ENCODE measurements at regions not wholly inside any gene's neighbourhood (a gene's known extent, or its start where the extent isn't known, plus 50 kb on each side); places are given as distances from the start of the nearest gene placed in this dataset.
A peak's percentile ranks its signal among the peaks of the same experiment; 100 is the strongest.

GRCh38 chr2:120539937-120540718, 194.2 kb downstream of the INHBB start (continued):
- TF ChIP-seq, protein P1, sequence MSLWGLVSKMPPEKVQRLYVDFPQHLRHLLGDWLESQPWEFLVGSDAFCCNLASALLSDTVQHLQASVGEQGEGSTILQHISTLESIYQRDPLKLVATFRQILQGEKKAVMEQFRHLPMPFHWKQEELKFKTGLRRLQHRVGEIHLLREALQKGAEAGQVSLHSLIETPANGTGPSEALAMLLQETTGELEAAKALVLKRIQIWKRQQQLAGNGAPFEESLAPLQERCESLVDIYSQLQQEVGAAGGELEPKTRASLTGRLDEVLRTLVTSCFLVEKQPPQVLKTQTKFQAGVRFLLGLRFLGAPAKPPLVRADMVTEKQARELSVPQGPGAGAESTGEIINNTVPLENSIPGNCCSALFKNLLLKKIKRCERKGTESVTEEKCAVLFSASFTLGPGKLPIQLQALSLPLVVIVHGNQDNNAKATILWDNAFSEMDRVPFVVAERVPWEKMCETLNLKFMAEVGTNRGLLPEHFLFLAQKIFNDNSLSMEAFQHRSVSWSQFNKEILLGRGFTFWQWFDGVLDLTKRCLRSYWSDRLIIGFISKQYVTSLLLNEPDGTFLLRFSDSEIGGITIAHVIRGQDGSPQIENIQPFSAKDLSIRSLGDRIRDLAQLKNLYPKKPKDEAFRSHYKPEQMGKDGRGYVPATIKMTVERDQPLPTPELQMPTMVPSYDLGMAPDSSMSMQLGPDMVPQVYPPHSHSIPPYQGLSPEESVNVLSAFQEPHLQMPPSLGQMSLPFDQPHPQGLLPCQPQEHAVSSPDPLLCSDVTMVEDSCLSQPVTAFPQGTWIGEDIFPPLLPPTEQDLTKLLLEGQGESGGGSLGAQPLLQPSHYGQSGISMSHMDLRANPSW (CRISPR knock-in tag; IDR thresholded peaks at IDR 0.05; ENCODE audit: borderline replicate concordance), result peak; percentile 77; the same call in 1 of the 2 replicates
- TF ChIP-seq ARID2 (CRISPR knock-in tag; IDR thresholded peaks at IDR 0.05; ENCODE audit: borderline replicate concordance) (peak; percentile 91), ZUFSP (CRISPR knock-in tag; IDR thresholded peaks at IDR 0.05; ENCODE audit: borderline replicate concordance) (no peak), ZNF746 (CRISPR knock-in tag; IDR thresholded peaks at IDR 0.05) (peak; percentile 65; the same call in 1 of the 2 replicates), PHB2 (IDR thresholded peaks at IDR 0.05; ENCODE audit: partially characterized antibody) (no peak), SALL2 (CRISPR knock-in tag; IDR thresholded peaks at IDR 0.05) (peak; percentile 75), ZNF703 (CRISPR knock-in tag; IDR thresholded peaks at IDR 0.05; ENCODE audit: borderline replicate concordance) (no peak), ATF7-NPFF (CRISPR knock-in tag; IDR thresholded peaks at IDR 0.05; ENCODE audit: low read depth) (peak; percentile 85), HNRNPK (IDR thresholded peaks at IDR 0.05; ENCODE audit: low read depth, low read length, poor library complexity, severe bottlenecking) (no peak), EHMT2 (IDR thresholded peaks at IDR 0.05; ENCODE audit: borderline replicate concordance, low read depth, low read length) (peak; percentile 48; the same call in 1 of the 2 replicates), ETS1 (CRISPR knock-in tag; IDR thresholded peaks at IDR 0.05) (no peak), AKNA (CRISPR knock-in tag; IDR thresholded peaks at IDR 0.05; ENCODE audit: borderline replicate concordance) (no peak)
- TF ChIP-seq, protein P2, sequence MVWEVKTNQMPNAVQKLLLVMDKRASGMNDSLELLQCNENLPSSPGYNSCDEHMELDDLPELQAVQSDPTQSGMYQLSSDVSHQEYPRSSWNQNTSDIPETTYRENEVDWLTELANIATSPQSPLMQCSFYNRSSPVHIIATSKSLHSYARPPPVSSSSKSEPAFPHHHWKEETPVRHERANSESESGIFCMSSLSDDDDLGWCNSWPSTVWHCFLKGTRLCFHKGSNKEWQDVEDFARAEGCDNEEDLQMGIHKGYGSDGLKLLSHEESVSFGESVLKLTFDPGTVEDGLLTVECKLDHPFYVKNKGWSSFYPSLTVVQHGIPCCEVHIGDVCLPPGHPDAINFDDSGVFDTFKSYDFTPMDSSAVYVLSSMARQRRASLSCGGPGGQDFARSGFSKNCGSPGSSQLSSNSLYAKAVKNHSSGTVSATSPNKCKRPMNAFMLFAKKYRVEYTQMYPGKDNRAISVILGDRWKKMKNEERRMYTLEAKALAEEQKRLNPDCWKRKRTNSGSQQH (CRISPR knock-in tag; IDR thresholded peaks at IDR 0.05; ENCODE audit: low read depth), result no peak
- TF ChIP-seq, protein P3, sequence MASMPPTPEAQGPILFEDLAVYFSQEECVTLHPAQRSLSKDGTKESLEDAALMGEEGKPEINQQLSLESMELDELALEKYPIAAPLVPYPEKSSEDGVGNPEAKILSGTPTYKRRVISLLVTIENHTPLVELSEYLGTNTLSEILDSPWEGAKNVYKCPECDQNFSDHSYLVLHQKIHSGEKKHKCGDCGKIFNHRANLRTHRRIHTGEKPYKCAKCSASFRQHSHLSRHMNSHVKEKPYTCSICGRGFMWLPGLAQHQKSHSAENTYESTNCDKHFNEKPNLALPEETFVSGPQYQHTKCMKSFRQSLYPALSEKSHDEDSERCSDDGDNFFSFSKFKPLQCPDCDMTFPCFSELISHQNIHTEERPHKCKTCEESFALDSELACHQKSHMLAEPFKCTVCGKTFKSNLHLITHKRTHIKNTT (CRISPR knock-in tag; IDR thresholded peaks at IDR 0.05), result no peak
